Ovary (tissue), 1 donor: ENCODE measurements at regions not wholly inside any gene's neighbourhood (a gene's known extent, or its start where the extent isn't known, plus 50 kb on each side); places are given as distances from the start of the nearest gene placed in this dataset.

Experiments used
- EP300 ChIP-seq: sonication (generic); formaldehyde crosslinking; IDR thresholded peaks from one replicate; pipeline ENCODE4 v1.6.1; 2017; ENCODE audit warnings: antibody characterized with exemption
- POLR2A ChIP-seq: fragments of 450-650 bp; IDR thresholded peaks from one replicate; pipeline ENCODE4 v1.6.1; 2017; ENCODE audit warnings: antibody characterized with exemption, mild to moderate bottlenecking, moderate library complexity

DNA sequence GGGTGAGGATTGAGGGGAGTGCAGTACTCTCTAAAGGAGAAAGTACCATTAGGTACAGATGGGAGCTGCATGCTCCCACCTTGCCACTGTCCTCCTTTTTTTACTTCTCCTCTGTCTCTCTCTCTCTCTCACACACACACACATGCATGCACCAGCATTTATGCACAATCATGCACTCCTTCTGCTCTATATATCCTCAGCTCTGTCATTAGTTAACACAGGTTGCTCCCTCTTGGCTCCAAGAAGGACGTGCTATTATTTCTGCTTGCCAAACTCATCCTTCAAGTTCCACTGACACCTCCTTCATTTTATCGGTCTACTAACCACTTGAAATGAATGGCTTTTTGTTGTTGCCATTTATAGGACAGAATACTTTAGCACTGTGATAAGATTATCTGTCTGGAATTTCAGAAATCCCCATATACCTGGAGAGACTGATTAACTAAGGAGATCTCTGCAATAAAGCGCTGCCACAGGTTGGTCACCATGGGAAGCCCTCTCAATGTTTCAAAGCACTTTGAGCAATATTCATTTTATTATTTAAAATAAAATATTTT is 178.5 kb upstream of the TRIB2 start:
- TF ChIP-seq EP300 (no peak), POLR2A (no peak)
